HAP-1 (cell line): ENCODE measurements at regions not wholly inside any gene's neighbourhood (a gene's known extent, or its start where the extent isn't known, plus 50 kb on each side); places are given as distances from the start of the nearest gene placed in this dataset.
"Not testable (repeated sequence)": the region's sequence is repeated elsewhere in the genome, so short reads cannot be mapped to it uniquely, and the experiment has no call there.

Source experiments
- DNase-seq, 2 experiments: peaks; one replicate each; pipeline ENCODE4 v3.0.0-alpha.2; 2016 to 2020; ENCODE audit warnings: low spot score in 2 of 2
- H3K27me3 ChIP-seq: fragments of 250-450 bp; sonication (Bioruptor Pico); 2 replicates; pipeline ENCODE4 v1.5.1; 2020; ENCODE audit warnings: low read depth, mild to moderate bottlenecking, moderate library complexity
- H3K36me3 ChIP-seq: fragments of 250-450 bp; sonication (Bioruptor Pico); replicated peaks from 2 replicates; pipeline ENCODE4 v1.5.1; 2020; ENCODE audit warnings: mild to moderate bottlenecking
- H3K4me1 ChIP-seq: fragments of 250-450 bp; sonication (Bioruptor Pico); 2 replicates; pipeline ENCODE4 v1.5.1; 2020; ENCODE audit warnings: mild to moderate bottlenecking
- H3K4me3 ChIP-seq: fragments of 250-450 bp; sonication (Bioruptor Pico); 2 replicates; pipeline ENCODE4 v1.5.1; 2020; ENCODE audit warnings: mild to moderate bottlenecking, moderate library complexity
- H3K9me3 ChIP-seq: fragments of 250-450 bp; sonication (Bioruptor Pico); 2 replicates; pipeline ENCODE4 v1.5.1; 2020; ENCODE audit warnings: mild to moderate bottlenecking, moderate library complexity
- in situ Hi-C: fragments of 300-500 bp; cut with MboI; formaldehyde crosslinking; loops from 3 replicates; pipeline ENCODE4 v1.14.3; 2020; ENCODE audit warnings: low sequenced_read_pairs, inconsistent platforms, mixed read lengths

DNA sequence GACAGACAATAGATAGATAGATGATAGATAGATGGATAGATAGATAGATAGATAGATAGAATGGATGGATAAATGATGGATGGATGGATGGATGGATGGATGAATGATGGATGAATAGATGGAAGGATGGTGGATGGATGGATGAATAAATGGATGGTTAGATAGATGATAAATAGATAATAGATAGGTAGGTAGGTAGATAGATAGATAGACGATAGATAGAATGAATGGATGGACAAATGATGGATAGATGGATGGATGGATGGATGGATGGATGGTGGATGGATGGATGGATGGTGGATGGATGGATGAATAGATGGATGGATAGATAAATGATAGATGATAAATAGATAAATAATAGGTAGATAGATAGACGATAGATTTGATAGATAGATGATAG lies 287.4 kb downstream of the CRLF2 start:
- no peaks in the 10 kb centered on the region for H3K36me3 ChIP-seq
- H3K4me3 ChIP-seq, result no peak overlapping the region
- no peaks in the 10 kb centered on the region for H3K9me3 ChIP-seq
- no peaks in the 10 kb centered on the region for H3K4me1 ChIP-seq
- in situ Hi-C loops, result no loop called here
- DNase-seq, result no peak
- H3K27me3 ChIP-seq, result no peaks in the 10 kb centered on the region

DNA sequence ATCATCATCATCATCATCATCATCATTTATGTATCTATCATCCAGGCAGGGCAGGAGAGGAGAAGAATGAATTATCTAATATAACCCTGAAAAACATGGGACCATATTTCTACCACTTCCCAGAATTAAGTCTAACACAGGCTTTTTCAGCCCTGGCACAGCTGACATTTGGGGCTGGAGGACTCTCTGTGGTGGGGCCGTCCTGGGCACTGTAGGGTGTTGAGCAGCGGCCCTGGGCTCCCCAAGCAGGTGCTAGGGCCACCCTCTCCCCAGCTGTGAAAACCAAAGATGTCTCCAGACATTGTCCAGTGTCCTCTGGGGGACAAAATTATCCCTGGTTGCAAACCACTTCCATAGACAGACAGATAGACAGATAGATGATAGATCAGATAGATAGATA lies 288.4 kb downstream of the CRLF2 start:
- DNase-seq, result no peak
- no peaks in the 10 kb centered on the region for H3K9me3 ChIP-seq
- H3K27me3 ChIP-seq, result no peaks in the 10 kb centered on the region
- in situ Hi-C loops, result no loop called here
- H3K36me3 ChIP-seq, result no peaks in the 10 kb centered on the region
- H3K4me3 ChIP-seq, result no peak overlapping the region
- no peaks in the 10 kb centered on the region for H3K4me1 ChIP-seq

DNA sequence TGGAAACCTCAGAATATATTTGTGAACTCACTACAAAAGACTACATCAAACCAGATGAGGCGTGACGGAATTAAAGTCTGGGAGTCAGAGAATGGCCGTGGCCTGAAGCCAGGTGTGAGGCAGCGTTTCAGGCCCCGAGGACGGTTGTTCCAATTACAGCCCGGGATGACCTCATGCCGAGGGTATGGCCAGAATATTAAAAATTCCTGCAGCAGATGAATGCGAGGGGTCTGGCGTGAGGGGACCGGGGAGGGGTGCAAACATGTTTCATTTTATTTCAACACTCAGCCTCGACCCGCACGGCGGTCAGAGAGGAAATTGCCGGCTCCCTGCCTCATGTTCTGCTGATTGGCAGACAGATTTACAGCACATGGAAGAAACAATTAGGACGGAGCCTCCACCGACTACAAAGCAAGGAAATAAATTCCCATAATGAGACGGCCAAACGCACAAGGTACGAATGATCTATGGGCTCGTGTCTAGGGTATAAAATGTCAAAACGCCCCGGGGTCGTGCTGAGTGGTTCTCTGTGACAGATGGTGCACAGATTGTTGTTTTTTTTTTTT lies 289.7 kb downstream of the SHOX start:
- Histone ChIP-seq H3K4me1 (no peaks in the 10 kb centered on the region), H3K27me3 (no peaks in the 10 kb centered on the region), H3K4me3 (no peak overlapping the region), H3K36me3 (no peaks in the 10 kb centered on the region), H3K9me3 (no peaks in the 10 kb centered on the region)
- in situ Hi-C loops, result no loop called here
- DNase-seq, result no peak

DNA sequence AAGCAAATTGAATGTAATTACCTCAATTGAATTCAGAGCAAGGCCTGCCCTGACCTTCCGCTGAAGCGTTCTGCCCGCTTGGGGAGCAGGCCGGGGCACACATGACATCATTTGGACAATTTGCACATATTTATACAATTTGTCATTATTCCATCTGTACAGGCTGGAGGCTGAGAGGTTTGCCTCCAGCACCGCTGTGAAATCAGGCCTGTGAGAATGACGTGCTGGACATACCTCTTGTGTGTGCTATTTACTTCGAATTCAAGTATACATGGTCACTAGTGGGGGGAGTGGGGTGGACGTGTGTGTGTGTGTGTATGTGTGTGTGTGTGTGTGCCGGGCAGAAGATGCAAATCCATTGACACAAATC lies 285.6 kb downstream of the SHOX start:
- H3K4me3 ChIP-seq, result no peak overlapping the region
- no peak for DNase-seq
- H3K9me3 ChIP-seq, result no peaks in the 10 kb centered on the region
- no peaks in the 10 kb centered on the region for H3K4me1 ChIP-seq
- no peaks in the 10 kb centered on the region for H3K36me3 ChIP-seq
- in situ Hi-C loops, result no loop called here
- no peaks in the 10 kb centered on the region for H3K27me3 ChIP-seq

GRCh38 chrX:915427-916229 lies 285.0 kb downstream of the SHOX start:
- in situ Hi-C loops, result no loop called here
- no peak for DNase-seq
- Histone ChIP-seq H3K4me1 (no peaks in the 10 kb centered on the region), H3K36me3 (no peaks in the 10 kb centered on the region), H3K4me3 (no peak overlapping the region), H3K27me3 (no peaks in the 10 kb centered on the region), H3K9me3 (no peaks in the 10 kb centered on the region)

DNA sequence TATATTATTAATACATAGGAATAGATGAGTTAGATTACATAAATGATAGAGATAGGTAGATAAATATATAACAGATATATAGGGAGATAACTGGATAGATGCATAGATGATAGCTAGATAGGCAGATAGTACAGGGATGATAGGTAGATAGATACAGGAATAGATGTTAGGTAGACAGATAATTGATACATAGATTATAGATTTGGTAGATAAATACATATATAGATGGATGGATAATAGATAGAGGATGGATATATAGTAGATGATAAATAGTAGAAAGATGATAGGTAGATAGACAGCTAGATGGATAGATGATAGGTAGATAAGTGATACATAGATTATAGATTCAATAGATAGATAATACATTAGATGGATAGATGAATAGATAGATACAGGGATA lies 283.6 kb downstream of the SHOX start:
- Histone ChIP-seq H3K36me3 (no peaks in the 10 kb centered on the region), H3K9me3 (no peaks in the 10 kb centered on the region), H3K27me3 (no peaks in the 10 kb centered on the region), H3K4me3 (no peak overlapping the region), H3K4me1 (no peaks in the 10 kb centered on the region)
- in situ Hi-C loops, result no loop called here
- DNase-seq, result no peak

- in situ Hi-C loops, result no loop called here
- no peaks in the 10 kb centered on the region for H3K4me1 ChIP-seq
- no peak overlapping the region for H3K4me3 ChIP-seq
- no peaks in the 10 kb centered on the region for H3K9me3 ChIP-seq
- no peak for DNase-seq
- H3K27me3 ChIP-seq, result no peaks in the 10 kb centered on the region
- no peaks in the 10 kb centered on the region for H3K36me3 ChIP-seq
Observed at GRCh38 chrX:912677-913076, 282.1 kb downstream of the SHOX start.

- in situ Hi-C loops, H3K36me3 ChIP-seq, H3K4me3 ChIP-seq, DNase-seq, H3K9me3 ChIP-seq, H3K27me3 ChIP-seq, H3K4me1 ChIP-seq: not testable (repeated sequence)
Observed at GRCh38 chrX:909068-909467, 278.5 kb downstream of the SHOX start.

- in situ Hi-C loops, result no loop called here
- DNase-seq, result no peak
Observed at GRCh38 chrX:906586-906985, 276.0 kb downstream of the SHOX start.

GRCh38 chrX:905848-906566 lies 275.4 kb downstream of the SHOX start:
- no peaks in the 10 kb centered on the region for H3K9me3 ChIP-seq
- DNase-seq, result no peak
- no peaks in the 10 kb centered on the region for H3K4me1 ChIP-seq
- no peak overlapping the region for H3K4me3 ChIP-seq
- no peaks in the 10 kb centered on the region for H3K27me3 ChIP-seq
- H3K36me3 ChIP-seq, result no peaks in the 10 kb centered on the region
- in situ Hi-C loops, result no loop called here

More at GRCh38 chrX:906586-906985, 276.0 kb downstream of the SHOX start:
- H3K27me3 ChIP-seq, result no peaks in the 10 kb centered on the region
- H3K4me1 ChIP-seq, result no peaks in the 10 kb centered on the region
- H3K9me3 ChIP-seq, result no peaks in the 10 kb centered on the region
- H3K4me3 ChIP-seq, result no peak overlapping the region
- no peaks in the 10 kb centered on the region for H3K36me3 ChIP-seq

DNA sequence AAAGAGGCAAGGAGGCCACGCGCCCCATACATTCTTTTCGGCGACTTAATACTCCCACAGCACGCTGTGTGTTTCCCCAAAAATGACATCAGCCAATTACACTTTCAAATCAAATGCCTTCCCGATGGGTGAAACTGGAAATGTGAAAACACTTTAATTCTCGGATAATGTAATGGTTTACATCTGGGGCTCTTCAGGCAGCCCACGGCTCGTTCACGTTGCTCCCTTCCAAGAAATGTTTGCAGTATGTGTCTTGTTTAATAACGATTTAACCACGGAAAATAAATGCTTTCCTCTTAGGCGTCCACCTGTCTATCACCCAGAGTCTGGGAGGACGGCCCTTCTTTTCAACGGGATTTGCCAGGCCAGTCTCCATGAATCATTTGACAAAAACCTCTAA lies 272.5 kb downstream of the SHOX start:
- Histone ChIP-seq H3K4me1 (no peaks in the 10 kb centered on the region), H3K4me3 (no peak overlapping the region), H3K36me3 (no peaks in the 10 kb centered on the region), H3K9me3 (no peaks in the 10 kb centered on the region), H3K27me3 (no peaks in the 10 kb centered on the region)
- no peak for DNase-seq
- in situ Hi-C loops, result no loop called here

DNA sequence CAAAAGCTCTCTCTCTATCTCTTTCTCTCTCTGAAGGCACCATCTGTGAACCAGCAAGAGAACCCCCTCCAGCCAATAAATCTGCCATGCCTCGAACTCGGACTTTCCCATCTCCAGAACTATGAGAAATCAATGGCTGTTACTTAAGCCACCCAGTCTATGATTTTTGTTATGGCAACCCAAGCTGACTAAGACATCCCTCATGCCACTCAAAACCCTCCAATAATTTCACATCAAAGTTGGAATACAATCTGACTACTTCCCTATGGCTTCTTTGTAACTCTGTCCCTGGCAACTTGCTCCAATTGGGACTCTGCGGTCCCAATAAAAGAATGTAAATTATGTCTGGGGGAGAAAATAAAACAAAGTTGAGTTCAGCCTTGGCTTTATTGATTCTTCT lies 265.7 kb downstream of the SHOX start:
- DNase-seq, result no peak
- H3K9me3 ChIP-seq, result no peaks in the 10 kb centered on the region; the same call in 1 of the 2 replicates
- in situ Hi-C loops, result no loop called here
- no peaks in the 10 kb centered on the region for H3K27me3 ChIP-seq
- no peaks in the 10 kb centered on the region for H3K4me1 ChIP-seq
- H3K36me3 ChIP-seq, result no peaks in the 10 kb centered on the region
- H3K4me3 ChIP-seq, result no peak overlapping the region

GRCh38 chrX:889966-890651 lies 259.5 kb downstream of the SHOX start:
- no peak for DNase-seq
- no peak overlapping the region for H3K4me3 ChIP-seq
- in situ Hi-C loops, result no loop called here
- H3K4me1 ChIP-seq, result no peaks in the 10 kb centered on the region
- H3K9me3 ChIP-seq, result no peaks in the 10 kb centered on the region; the same call in 1 of the 2 replicates
- no peaks in the 10 kb centered on the region for H3K36me3 ChIP-seq
- H3K27me3 ChIP-seq, result no peaks in the 10 kb centered on the region

DNA sequence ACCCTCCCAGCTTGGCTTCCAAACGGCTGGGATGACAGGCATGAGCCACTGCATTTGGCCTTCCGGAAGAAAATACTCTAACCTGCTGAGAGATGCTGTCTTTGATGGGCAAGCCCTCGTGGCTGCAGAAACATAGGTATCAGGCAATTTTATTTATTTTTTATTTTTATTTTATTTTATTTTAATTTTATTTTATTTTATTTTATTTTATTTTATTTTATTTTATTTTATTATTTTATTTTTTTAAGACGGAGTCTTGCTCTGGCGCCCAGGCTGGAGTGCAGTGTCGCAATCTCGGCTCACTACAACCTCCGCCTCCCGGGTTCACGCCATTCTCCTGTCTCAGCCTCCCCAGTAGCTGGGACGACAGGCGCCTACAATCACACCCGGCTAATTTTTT lies 257.1 kb downstream of the SHOX start:
- H3K4me1 ChIP-seq, in situ Hi-C loops: not testable (repeated sequence)

More for the DNA sequence above, 257.1 kb downstream of the SHOX start:
- DNase-seq, H3K9me3 ChIP-seq, H3K4me3 ChIP-seq, H3K36me3 ChIP-seq, H3K27me3 ChIP-seq: not testable (repeated sequence)
